ENCODE measurements at regions not wholly inside any gene's neighbourhood (a gene's known extent, or its start where the extent isn't known, plus 50 kb on each side); places are given as distances from the start of the nearest gene placed in this dataset.
A peak's percentile ranks its signal among the peaks of the same experiment; 100 is the strongest.

DNA sequence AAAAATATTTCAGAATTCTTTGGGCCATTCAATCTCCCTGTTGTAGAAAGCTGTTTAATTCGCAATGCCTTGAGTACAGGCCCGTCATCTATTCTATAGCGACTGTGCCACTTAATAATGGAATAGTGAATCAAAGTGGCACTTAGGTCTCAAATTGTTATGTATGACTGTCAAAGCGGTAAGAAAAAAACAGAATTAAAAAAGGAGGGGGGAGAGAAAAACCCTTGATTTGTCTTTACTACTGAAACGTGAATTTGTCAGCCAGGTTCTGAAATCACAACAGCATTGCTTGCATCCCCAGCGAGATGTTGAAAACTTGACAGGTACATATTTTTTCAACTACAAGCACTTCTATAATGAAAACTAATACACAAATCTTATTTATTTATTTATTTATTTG lies 320.9 kb downstream of the TFEC start:
- no peak for DNase-seq (ENCODE audit: low spot score)

DNA sequence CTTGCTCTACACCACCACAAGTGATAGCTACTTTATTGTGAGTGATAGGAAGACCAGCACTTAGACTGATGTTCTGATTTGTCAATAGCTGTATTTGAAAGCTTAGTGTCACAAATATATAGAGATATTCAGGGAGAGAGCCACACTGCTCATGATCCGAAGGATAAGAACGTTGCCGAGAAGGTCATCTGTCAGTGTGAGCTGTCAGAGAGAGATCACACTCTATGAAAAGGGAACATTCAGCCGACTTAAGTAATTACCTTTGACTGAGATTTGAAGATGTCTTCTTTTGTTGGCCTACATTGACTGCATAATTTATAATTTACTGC lies 322.6 kb downstream of the TFEC start:
- no peak for DNase-seq (ENCODE audit: low spot score)

DNA sequence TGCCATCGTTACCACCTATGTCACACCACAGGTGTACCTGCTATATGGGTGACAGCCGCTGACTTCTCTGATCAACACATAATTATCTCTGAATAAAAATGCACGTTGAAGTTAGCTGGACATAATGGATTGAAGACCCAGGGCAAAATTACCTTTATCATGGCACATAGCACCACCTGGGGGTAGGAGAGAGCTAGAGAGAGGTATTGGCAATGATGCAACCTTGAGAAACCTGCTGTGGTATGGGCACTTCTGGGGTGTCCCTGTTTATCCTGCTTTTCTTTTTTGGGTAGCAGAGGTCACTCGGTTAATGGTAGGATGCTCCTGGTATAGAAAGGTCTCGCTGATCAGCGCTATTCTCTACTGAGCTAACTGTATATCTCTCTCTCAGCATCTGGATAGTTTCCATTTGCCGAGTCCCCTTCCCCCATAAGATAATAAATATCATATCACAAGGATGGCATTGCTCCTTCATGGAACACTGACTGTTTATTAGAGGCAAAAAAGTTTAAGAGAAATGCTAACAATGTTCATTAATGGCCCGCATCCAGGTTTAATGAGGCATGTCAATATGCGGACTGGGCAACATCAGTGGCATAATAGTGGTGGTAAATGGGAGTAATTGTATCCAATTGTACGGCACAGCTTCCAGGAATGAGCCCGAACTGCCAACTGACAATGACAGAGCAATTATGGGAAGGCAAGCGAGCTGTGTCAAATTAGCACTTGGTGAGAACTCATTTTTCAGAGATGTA lies 323.1 kb downstream of the TFEC start:
- DNase-seq (ENCODE audit: low spot score) = no peak

DNA sequence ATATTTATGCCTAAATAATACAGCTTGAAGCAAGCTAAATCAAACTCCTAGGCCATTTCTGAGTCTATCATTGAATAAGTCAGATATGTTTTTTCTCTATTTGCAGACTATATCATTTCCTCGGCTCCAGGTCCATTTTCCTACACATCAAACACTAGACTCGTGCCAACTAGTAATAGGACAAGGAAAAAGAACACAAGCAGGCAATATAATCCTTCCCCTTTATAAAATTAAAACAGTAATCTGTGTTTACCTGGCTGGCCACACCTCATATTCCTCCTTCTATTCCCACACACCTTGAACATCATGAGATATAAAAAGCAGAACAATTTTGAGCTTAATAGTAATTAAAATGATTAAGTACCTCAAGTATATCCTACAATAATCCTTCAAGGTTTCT lies 325.7 kb downstream of the TFEC start:
- DNase-seq (ENCODE audit: low spot score) = no peak

DNA sequence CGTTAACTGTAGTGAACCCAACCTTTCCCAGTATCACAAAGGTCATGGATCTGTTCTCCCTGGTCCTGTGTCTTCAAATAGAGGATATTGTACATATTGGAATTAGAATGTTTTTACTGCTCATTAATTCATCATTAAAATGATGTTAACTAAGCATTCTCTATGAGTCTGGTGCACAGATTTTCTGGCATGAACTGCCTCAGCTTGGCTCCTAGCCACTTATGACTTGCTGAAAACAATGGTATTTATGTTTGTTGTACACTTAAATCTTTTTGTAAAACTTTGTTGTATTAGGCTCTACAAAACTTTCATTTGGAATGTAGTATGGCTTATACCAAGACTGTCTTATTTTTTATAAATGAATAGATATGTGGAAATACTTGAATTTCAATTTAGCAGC lies 329.4 kb downstream of the TFEC start:
- no peak for DNase-seq (ENCODE audit: low spot score)

DNA sequence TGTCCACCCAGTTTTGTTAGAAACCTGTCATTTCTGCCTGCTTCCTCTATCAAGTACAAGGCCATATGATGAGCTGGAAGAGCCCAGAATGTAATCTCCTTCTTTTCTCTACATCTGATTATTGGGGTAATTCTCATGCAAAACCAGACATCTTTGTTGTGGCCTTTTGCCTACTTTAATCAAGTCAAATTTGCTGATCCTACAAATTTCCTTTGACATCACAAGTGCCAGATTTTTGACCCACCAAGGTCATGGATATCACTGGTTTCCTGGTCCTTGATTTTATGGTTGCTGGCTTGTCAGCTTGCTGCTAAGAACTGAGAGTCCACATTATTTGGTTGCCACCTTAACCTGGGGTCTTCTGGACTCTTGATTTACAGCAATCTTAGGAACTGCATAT lies 336.1 kb downstream of the TFEC start:
- DNase-seq (ENCODE audit: low spot score) = no peak

DNA sequence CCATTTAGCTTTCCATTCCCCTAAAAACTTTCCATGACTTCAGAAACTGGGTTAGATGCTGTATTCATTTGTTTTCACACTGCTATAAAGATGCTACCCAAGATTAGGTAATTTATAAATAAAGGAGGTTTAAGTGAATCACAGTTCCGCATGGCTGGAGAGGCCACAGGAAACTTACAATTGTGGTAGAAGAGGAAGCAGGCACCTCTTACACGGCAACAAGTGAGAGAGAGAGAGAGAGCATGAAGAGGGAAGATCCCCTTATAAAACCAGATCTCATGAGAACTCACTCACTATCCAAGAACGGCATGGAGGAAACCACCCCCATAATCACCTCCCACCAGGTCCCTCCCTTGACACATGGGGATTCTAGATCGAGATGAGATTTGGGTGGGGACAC lies 336.8 kb downstream of the TFEC start:
- no peak for DNase-seq (ENCODE audit: low spot score)

DNA sequence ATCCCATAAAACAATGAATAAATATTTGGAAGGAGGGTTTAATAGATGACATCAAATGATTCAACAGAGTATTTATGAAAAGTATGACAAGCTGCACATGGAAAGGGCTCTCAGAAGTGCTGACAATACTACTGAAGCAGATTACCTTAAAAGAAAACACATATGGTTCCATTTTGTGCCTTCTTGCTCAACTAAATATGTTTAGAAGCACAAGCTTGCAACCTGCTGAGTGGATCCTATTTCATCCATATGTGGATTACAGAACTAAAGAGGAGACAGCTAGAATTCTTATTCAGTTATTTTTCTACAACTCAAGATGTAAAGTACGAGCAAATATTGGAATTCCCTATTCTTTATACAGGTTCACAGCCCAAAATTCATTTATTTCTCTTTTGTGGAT lies 340.6 kb downstream of the TFEC start:
- DNase-seq (ENCODE audit: low spot score) = no peak

DNA sequence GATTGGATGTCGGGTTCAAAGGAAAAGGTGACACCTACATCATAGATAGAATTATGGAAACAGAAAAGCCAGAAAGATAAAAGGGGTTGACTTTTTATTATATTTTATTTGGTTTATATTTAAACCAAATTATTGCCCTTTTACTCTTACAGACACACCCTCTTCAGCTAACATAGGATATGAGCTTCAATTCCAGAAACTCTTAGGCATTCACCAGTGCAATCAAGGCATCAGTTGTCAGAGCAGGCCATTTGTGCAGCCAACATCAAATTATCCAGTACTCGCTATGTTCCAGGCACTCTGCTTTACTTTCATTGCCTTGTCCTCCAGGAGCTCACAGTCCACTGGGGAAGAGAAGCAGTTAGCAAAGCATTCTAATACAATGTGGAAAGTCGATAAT lies 347.5 kb downstream of the TFEC start:
- DNase-seq (ENCODE audit: low spot score) = no peak

DNA sequence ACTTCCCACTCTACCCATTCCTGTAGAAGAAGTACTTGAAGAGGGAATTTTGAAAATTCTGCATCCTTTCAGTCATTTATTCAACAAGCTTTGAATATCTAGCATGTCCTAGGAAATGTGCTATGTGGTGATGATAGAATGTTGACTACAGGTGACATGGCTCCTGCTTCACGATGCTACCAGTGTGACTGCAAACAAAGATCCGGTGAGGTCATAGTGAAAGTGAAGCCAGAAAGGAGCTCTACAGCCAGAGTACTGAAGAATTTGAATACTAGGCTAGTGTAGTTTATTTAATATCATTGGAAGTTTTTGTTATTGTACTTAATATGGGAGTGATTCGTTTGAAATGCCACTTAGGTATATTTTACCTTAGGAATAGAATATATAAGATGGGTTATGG lies 348.1 kb downstream of the TFEC start:
- DNase-seq (ENCODE audit: low spot score) = no peak

DNA sequence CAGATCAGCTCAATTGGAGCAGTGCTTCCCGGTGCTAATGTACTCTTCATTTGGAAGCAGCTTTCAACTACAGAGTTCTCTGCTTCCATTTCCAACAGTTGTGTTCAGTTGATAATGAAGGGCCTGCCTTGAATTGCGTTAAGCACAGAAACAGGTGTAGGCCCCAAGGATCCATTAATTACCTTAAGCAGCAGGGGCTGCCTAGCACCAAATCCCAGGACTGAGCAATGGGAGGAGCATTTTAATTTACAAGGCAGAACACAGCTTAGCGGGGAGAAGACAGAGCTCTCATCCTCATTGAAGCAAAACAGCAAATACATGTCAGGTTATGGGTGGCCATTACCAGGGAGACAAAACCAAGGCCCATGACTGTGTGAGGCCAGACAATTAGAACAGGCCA lies 349.6 kb downstream of the TFEC start:
- no peak for DNase-seq (ENCODE audit: low spot score)

DNA sequence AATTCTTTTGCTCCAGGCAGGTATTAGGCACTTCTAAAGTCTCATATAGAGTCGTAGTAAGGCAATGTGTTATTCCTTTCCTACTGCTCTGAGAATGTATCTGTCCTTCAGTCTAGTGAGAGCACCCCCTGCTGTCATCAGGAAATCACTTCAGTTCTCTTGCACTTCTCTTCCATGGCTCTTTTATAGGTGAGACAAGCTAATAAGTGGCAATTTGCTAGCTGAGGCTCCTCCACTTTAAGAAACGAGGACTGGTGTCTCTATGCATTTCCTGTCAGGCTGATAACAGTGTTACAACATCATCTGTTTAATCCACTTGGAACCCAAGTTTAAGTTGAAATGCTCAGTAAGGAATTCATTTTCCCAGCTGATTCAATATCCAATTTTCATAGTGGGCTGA lies 350.6 kb downstream of the TFEC start:
- peak; percentile 7 for DNase-seq (ENCODE audit: low spot score)

DNA sequence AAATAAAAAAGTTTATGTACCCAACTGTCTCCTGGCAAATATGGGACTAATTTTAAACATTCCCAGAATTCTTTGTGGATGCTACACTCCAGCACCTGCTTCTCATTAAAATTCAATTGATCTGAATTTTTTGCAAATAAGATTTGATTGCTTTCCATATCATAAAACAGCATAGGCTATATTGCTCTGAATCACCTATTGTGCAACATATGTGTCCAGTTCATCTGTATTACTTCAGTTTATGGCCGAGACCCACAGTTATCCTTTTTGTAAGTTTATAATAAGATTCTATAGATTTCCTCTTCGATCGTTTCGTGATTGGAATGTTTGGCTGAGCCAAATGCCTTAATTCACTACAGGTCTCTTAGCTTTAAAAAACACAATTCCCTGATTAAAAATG lies 351.1 kb downstream of the TFEC start:
- no peak for DNase-seq (ENCODE audit: low spot score)

DNA sequence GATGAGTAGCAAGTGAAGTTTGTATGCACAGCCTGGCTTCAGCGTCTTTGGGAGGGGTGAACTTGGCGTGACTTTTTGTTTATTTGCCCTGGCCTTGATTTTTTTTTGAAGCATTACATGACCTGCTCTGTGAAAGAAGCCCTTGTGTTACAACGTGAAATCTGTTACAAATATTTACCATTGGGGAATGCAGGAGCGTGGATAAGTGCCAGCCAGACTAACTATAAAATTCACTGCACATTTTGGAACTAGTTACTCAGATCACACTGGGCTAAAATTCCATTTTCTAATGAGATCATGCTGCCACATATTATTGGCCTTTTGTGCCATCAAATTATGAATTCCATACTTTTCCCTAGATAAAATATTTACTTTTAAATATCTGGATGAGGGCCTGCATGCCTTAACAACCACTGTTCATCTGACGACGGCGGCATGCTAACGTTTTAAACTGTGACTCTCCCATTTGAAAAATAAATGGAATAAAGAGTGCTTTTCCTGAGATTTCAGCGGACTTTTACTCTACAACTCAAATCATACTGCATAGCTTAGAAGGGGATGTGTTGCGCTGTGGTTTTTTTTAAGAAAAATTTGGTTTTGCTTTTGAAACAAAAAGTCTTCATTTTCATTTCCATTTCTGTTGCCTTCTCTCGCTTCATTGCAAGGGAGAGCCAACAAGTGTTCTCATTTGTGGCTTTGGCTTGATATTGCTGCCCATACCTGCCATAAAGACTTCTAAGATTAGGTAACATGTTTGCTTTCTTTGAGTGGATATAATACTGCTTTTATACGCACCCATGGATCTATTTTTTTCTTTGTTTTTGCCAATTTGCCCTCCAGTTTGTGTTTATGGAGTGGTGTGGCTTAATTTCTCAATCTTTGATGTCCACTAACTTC lies 352.2 kb downstream of the TFEC start:
- no peak for DNase-seq (ENCODE audit: low spot score)

DNA sequence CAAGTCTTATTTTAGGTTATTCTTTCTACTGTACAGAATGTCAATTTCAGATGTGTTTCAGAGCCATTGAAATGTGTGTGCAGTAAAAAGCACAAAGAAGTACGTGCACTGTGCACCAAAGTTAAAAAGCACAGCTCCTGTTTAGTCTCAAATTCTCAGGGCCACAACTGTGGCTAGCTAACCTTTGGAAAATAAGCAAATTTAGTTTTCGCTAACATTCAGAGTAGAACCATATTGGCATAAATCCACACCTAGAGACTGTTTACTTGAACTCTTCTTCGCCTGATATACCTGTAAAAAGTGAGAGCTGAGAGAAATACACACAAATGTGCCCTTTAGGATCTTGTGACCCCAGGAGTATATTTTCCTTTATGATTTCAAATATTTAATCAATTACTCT lies 353.9 kb downstream of the TFEC start:
- no peak for DNase-seq (ENCODE audit: low spot score)

DNA sequence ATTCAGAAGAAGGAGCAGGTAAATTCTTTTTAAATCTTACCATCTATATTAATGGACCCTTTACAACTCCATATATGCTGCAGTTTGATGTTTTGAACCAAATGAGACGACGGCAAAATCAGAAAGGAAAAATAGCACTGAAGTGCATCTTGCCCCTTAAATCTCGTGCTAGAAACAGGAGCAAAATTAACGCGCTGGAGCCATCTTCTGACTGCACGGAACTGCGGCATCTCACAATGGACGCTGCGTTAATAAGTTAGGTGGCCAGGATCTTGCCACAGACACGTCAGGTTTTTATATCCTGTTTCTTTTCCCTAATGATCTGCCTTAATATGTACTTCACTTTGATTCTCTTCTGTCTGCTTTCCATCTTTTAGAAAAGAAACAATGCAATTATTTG lies 354.5 kb downstream of the TFEC start:
- DNase-seq (ENCODE audit: low spot score) = peak; percentile 13

DNA sequence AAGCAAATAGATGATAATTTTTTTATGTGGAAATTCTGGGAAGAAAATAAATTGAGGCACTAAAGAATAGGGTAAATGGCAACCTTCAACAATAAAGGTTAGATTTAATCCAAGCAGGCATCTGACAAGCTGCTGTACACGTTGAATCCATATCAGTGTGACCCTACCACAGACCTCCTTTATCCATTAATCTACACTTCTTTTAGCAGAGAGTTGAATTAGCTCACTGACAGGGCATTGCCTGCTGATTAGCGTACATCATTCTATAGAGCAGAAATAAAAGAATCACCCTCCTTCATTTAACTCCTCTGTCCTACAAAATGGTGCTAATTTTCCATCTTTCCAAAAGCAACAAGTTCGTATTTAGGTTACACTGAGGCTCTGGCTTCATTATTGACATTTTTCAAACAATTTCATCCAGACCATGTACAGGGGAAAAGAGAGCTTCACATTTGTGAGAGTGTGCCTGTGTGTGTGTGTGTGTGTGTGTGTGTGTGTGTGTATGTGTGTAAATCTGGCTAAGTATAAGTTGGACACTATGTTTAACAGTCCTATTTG lies 356.0 kb downstream of the TFEC start:
- DNase-seq (ENCODE audit: low spot score) = no peak

DNA sequence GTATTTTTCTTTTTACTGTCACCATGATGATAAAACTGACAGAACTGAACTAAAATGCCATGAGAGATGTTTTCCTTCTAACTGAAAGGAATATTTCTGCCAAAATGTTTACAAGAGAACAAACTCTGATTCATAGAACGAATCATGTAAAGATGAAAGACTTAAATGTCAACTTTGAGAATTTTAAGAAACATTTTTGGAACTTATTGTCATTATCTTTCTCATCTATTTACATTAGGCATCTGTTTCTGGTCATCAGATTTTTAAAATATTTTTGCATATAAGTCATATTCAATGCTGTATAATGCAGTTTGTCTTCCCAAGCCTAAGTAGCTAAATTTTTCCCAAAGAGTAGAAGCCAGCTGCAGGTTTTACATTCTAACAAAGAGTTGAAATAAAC lies 358.5 kb downstream of the TFEC start:
- no peak for DNase-seq (ENCODE audit: low spot score)

DNA sequence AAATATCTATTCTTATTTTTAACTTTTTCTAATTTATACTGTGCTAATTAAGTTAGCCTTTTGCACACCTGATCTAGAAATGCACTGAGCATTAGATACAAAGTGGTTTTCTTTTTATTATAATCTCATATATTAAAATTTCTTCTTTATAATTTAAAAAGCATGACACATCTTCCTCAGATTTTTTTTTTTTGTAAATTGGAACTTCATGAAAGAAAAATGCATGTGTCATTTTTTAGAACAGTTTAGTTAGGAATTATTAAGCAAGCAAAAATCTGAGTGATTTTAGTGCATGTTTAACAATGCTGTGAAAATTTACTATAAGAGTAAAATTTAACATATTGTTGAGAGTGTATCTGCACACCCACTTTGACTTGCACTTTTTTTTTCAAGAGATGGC lies 367.9 kb downstream of the TFEC start:
- no peak for DNase-seq (ENCODE audit: low spot score)

DNA sequence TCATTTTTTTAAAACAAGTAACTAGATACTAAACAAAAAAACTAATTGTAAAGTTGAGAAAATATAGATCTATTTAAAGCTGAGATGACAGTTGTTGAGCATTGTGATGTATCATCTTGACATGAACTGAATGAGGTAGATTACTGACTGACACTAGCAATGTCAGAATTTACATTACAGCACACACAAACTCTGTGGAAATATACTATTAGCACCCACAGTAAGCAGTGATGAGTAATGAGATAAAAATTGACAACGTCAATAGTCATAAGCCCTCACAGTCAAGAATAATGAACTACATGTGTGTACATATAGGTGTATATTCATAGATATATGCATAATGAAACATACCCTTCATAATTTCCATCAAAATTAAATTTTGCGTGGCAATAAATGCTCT lies 368.4 kb downstream of the TFEC start:
- no peak for DNase-seq (ENCODE audit: low spot score)

DNA sequence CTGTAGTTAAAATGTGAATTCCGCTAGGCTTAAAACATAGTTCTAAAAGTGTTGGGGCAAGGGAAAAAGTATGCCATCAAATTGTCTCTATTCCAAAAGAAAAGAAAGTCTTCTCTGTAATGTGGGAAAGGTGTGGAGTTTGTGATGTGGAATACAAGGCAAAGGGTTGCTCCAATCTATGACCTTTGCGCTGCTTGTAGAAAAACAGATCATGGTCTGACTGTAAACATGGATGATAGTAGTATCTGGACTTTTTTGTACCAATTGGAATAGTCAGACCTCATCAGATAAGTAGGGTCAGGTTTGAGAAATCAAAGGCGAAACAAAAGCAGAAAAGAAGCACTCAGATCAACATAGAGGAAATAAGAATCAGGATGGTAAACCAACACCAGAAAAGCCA lies 372.3 kb downstream of the TFEC start:
- DNase-seq (ENCODE audit: low spot score) = no peak

DNA sequence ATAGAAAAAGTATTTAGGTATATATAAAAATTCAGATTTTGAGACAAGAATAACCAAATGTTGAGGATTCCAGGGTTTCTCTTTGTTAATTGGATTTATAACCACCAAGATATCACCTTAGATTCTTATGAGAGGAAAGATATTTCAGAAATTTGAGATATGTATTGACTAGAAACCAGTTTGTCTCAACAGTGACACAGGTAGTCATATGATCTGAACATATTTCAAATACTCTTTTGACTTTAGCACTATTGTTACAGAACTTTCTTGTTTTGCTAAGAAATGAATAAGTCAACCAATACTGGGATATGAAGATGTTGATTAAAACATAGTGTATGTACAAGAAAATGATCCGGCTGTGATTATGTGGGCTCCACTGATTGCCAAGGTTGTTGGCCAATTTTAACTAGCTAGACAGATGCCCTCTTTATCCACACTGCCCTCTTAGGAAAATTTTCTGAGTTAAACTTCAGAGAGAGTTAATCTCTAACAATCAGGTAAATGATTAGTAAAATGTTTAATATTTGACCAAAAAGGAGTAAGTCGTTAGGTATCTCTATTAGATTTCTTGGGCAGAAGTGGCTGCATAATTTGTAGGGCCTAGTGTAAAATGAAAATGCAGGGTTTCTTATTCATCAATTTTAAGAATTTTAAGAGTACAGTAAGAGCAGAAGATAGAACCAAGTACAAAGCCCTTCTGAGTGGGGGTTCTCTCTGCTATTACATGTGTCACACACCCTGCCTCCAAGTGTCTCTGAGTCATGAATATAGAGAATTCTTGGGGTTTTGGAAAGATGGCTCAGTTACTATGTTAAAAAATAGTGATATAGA lies 376.0 kb downstream of the TFEC start:
- no peak for DNase-seq (ENCODE audit: low spot score)

DNA sequence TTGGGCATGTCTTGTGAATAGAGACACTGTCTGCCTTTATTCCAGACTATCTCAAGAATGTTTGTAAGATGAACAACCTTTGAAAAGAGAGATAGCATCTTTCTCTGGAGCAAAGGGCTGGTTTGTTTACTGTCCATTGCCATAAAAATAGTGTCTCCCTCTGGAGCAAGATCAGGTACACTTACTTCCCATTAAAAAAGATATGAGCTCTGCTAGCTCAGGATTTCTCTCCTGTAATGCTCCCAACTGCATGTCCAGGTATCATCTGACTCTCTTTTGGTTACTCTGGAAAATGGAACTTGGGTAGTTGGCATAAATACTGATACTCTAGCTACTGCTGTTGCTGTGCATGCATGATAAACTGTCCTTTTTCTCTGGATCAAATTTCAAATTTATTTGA lies 381.1 kb downstream of the TFEC start:
- DNase-seq (ENCODE audit: low spot score) = no peak
